ENCODE measurements at regions not wholly inside any gene's neighbourhood (a gene's known extent, or its start where the extent isn't known, plus 50 kb on each side); places are given as distances from the start of the nearest gene placed in this dataset.

DNA sequence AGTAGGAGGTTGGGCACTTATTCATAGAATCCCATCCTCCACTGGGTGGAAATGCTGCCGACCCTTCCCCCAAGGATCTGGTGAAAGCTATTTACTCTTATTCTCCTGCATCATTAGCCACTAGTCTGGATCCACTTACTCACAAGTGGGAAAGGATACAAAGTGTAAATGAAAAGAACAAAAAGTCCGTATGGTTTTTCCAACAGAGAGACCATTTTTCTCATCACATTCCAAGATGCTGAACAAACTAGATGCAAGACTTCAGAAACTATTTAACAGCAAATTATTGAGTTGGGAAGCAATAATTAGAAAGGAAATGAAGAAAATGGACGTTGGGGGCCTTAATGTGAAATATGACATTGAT lies 242.4 kb upstream of the GLI3 start:
- H3K4me1 ChIP-seq (ENCODE audit: control insufficient read depth in 1 of 2, insufficient read depth in 2 of 2, low read depth in 1 of 2, low read length in 1 of 2), result no peaks in the 10 kb centered on the region
- no peaks in the 10 kb centered on the region for H3F3A ChIP-seq (replicated peaks; ENCODE audit: insufficient read depth)
- CTCF ChIA-PET, result no interaction called here
- no peak overlapping the region for H3K27ac ChIP-seq (ENCODE audit: low read depth in 2 of 2, low read length in 1 of 2)
- WGBS (ENCODE audit: low lambda C conversion rate), result 2% methylated on average over 3 of the region's 3 CpGs
- no peaks in the 10 kb centered on the region for H4K20me1 ChIP-seq (ENCODE audit: insufficient read depth)
- H2AFZ ChIP-seq (ENCODE audit: low read depth), result no peak overlapping the region
- no peak overlapping the region for H3K9ac ChIP-seq
- no peaks in the 10 kb centered on the region for H3K36me3 ChIP-seq (replicated peaks in 1 of 2; ENCODE audit: control insufficient read depth in 1 of 2, insufficient read depth in 2 of 2, low read length in 1 of 2)
- no peaks in the 10 kb centered on the region for H3K79me2 ChIP-seq (ENCODE audit: insufficient read depth)
- no peak overlapping the region; a peak in 1 of 4 replicates for H3K4me3 ChIP-seq (ENCODE audit: low read depth in 2 of 2, low read length in 1 of 2)
- TF ChIP-seq, protein P1, sequence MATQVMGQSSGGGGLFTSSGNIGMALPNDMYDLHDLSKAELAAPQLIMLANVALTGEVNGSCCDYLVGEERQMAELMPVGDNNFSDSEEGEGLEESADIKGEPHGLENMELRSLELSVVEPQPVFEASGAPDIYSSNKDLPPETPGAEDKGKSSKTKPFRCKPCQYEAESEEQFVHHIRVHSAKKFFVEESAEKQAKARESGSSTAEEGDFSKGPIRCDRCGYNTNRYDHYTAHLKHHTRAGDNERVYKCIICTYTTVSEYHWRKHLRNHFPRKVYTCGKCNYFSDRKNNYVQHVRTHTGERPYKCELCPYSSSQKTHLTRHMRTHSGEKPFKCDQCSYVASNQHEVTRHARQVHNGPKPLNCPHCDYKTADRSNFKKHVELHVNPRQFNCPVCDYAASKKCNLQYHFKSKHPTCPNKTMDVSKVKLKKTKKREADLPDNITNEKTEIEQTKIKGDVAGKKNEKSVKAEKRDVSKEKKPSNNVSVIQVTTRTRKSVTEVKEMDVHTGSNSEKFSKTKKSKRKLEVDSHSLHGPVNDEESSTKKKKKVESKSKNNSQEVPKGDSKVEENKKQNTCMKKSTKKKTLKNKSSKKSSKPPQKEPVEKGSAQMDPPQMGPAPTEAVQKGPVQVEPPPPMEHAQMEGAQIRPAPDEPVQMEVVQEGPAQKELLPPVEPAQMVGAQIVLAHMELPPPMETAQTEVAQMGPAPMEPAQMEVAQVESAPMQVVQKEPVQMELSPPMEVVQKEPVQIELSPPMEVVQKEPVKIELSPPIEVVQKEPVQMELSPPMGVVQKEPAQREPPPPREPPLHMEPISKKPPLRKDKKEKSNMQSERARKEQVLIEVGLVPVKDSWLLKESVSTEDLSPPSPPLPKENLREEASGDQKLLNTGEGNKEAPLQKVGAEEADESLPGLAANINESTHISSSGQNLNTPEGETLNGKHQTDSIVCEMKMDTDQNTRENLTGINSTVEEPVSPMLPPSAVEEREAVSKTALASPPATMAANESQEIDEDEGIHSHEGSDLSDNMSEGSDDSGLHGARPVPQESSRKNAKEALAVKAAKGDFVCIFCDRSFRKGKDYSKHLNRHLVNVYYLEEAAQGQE (IDR thresholded peaks at IDR 0.05; ENCODE audit: low read depth, low read length), result no peak
- no peak for TF ChIP-seq GABPA (IDR thresholded peaks at IDR 0.05; ENCODE audit: low read depth)
- no peak for TF ChIP-seq RCOR1 (IDR thresholded peaks at IDR 0.05; ENCODE audit: low read length)
- TF ChIP-seq IRF3 (IDR thresholded peaks at IDR 0.05; ENCODE audit: low read depth, low read length), result no peak
- no peak for TF ChIP-seq CHD2 (IDR thresholded peaks at IDR 0.05; ENCODE audit: low read length, partially characterized antibody)
- TF ChIP-seq TCF12 (IDR thresholded peaks at IDR 0.05), result no peak
- TF ChIP-seq GATA2 (CRISPR knock-in tag; IDR thresholded peaks at IDR 0.05), result no peak
- TF ChIP-seq TAF1 (IDR thresholded peaks at IDR 0.05; ENCODE audit: borderline replicate concordance, low read depth, low read length), result no peak
- TF ChIP-seq SIN3A (IDR thresholded peaks at IDR 0.05; ENCODE audit: borderline replicate concordance, low read depth, low read length), result no peak
- TF ChIP-seq EZH2phosphoT487 (IDR thresholded peaks at IDR 0.05; ENCODE audit: borderline replicate concordance, low read depth), result no peak
- no peak for TF ChIP-seq NRF1 (IDR thresholded peaks at IDR 0.05; ENCODE audit: low read depth, low read length)
- no peak for TF ChIP-seq NFIC (IDR thresholded peaks at IDR 0.05; ENCODE audit: borderline replicate concordance)
- no peak for TF ChIP-seq ELF1 (IDR thresholded peaks at IDR 0.05)
- POLR2A ChIA-PET, result no interaction called here
- no peak overlapping the region for H3K4me2 ChIP-seq
- H3K9me2 ChIP-seq, result no peaks in the 10 kb centered on the region
- no peaks in the 10 kb centered on the region for H3K9me3 ChIP-seq
- H3K27me3 ChIP-seq (ENCODE audit: insufficient read depth), result peaks cover 21% of the 10 kb centered on the region
- no peak for DNase-seq

- no peak for DNase-seq
- Histone ChIP-seq H2AFZ (ENCODE audit: low read depth) (no peak overlapping the region), H3K9me2 (no peaks in the 10 kb centered on the region), H3K9ac (no peak overlapping the region), H3K9me3 (no peaks in the 10 kb centered on the region), H3K4me3 (ENCODE audit: low read depth in 2 of 2, low read length in 1 of 2) (no peak overlapping the region), H3K4me1 (ENCODE audit: control insufficient read depth in 1 of 2, insufficient read depth in 2 of 2, low read depth in 1 of 2, low read length in 1 of 2) (no peaks in the 10 kb centered on the region), H3K27me3 (ENCODE audit: insufficient read depth) (peaks cover 21% of the 10 kb centered on the region), H4K20me1 (ENCODE audit: insufficient read depth) (no peaks in the 10 kb centered on the region), H3K4me2 (no peak overlapping the region), H3K27ac (ENCODE audit: low read depth in 2 of 2, low read length in 1 of 2) (no peak overlapping the region), H3K36me3 (replicated peaks in 1 of 2; ENCODE audit: control insufficient read depth in 1 of 2, insufficient read depth in 2 of 2, low read length in 1 of 2) (no peaks in the 10 kb centered on the region), H3K79me2 (ENCODE audit: insufficient read depth) (no peaks in the 10 kb centered on the region), H3F3A (replicated peaks; ENCODE audit: insufficient read depth) (no peaks in the 10 kb centered on the region)
- TF ChIP-seq IRF3 (IDR thresholded peaks at IDR 0.05; ENCODE audit: low read depth, low read length) (no peak), MXI1 (IDR thresholded peaks at IDR 0.05; ENCODE audit: low read depth, low read length) (no peak), NRF1 (IDR thresholded peaks at IDR 0.05; ENCODE audit: low read depth, low read length) (no peak), RFX5 (IDR thresholded peaks at IDR 0.05; ENCODE audit: low read length) (no peak)
- 3% methylated on average over 6 of the region's 6 CpGs for WGBS (ENCODE audit: low lambda C conversion rate)
- ChIA-PET CTCF (no interaction called here), POLR2A (no interaction called here)
Measured at GRCh38 chr7:42478717-42479116, 241.7 kb upstream of the GLI3 start.

All from SK-N-SH (cell line).